ENCODE measurements at regions not wholly inside any gene's neighbourhood (a gene's known extent, or its start where the extent isn't known, plus 50 kb on each side); places are given as distances from the start of the nearest gene placed in this dataset.

DNA sequence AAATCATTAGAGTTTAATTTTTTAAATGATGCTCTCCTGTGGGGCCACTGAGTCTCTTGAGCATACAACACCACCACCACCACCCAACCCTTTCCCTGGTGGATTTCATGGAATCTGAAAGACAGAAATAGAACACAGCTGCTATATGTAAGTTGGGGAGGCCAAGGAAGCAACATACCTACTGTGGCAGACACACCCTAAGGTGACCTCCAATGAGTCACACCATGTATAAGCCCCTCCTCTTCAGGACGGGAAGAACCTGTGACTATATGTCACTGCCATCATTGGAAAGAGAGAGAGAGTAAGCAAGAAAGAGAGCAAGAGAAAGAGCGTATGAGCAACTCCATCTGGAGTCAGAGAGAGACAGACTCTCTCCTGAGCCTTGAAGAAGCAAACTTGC is 172.4 kb upstream of the NFE2L3 start:
- TF ChIP-seq, protein P1, sequence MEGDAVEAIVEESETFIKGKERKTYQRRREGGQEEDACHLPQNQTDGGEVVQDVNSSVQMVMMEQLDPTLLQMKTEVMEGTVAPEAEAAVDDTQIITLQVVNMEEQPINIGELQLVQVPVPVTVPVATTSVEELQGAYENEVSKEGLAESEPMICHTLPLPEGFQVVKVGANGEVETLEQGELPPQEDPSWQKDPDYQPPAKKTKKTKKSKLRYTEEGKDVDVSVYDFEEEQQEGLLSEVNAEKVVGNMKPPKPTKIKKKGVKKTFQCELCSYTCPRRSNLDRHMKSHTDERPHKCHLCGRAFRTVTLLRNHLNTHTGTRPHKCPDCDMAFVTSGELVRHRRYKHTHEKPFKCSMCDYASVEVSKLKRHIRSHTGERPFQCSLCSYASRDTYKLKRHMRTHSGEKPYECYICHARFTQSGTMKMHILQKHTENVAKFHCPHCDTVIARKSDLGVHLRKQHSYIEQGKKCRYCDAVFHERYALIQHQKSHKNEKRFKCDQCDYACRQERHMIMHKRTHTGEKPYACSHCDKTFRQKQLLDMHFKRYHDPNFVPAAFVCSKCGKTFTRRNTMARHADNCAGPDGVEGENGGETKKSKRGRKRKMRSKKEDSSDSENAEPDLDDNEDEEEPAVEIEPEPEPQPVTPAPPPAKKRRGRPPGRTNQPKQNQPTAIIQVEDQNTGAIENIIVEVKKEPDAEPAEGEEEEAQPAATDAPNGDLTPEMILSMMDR (conservative IDR thresholded peaks at IDR 0.05 in 1 of 2, IDR thresholded peaks at IDR 0.05 in 1 of 2; ENCODE audit: extremely low read depth in 1 of 2, insufficient read depth in 1 of 2, low read depth in 1 of 2, low read length in 2 of 2), result no peak
- TF ChIP-seq EZH2 (IDR thresholded peaks at IDR 0.05; ENCODE audit: borderline replicate concordance, low read length), result no peak
